ENCODE measurements at regions not wholly inside any gene's neighbourhood (a gene's known extent, or its start where the extent isn't known, plus 50 kb on each side); places are given as distances from the start of the nearest gene placed in this dataset.
"Not testable (repeated sequence)": the region's sequence is repeated elsewhere in the genome, so short reads cannot be mapped to it uniquely, and the experiment has no call there.

GRCh38 chr3:25191673-25192072 is 236.4 kb upstream of the RARB start:
- ChIA-PET POLR2A (ENCODE audit: low non-redundant PET) (no interaction called here), CTCF (no interaction called here)
- TF ChIP-seq CTCF (conservative IDR thresholded peaks at IDR 0.05; ENCODE audit: low read depth), result no peak
- no peak overlapping the region for H3K27ac ChIP-seq
- no peak for DNase-seq (ENCODE audit: low spot score)

GRCh38 chr3:25199567-25199966 is 228.5 kb upstream of the RARB start:
- H3K27ac ChIP-seq; CTCF ChIA-PET; POLR2A ChIA-PET (ENCODE audit: low non-redundant PET); DNase-seq (ENCODE audit: low spot score): not testable (repeated sequence)

GRCh38 chr3:25212736-25213135 is 215.3 kb upstream of the RARB start:
- POLR2A ChIA-PET (ENCODE audit: low non-redundant PET), result no interaction called here
- no peak for DNase-seq (ENCODE audit: low spot score)
- H3K27ac ChIP-seq, result no peak overlapping the region
- TF ChIP-seq CTCF (conservative IDR thresholded peaks at IDR 0.05; ENCODE audit: low read depth), result no peak
- CTCF ChIA-PET, result no interaction called here

GRCh38 chr3:25214034-25214433 is 214.0 kb upstream of the RARB start:
- POLR2A ChIA-PET (ENCODE audit: low non-redundant PET), result no interaction called here
- no peak for TF ChIP-seq CTCF (conservative IDR thresholded peaks at IDR 0.05; ENCODE audit: low read depth)
- DNase-seq (ENCODE audit: low spot score), result no peak
- H3K27ac ChIP-seq, result no peak overlapping the region
- CTCF ChIA-PET, result no interaction called here

- no peak for DNase-seq (ENCODE audit: low spot score)
- H3K27ac ChIP-seq, result no peak overlapping the region
- ChIA-PET CTCF (no interaction called here), POLR2A (ENCODE audit: low non-redundant PET) (no interaction called here)
- no peak for TF ChIP-seq CTCF (conservative IDR thresholded peaks at IDR 0.05; ENCODE audit: low read depth)
Observed at GRCh38 chr3:25218362-25218761, 209.7 kb upstream of the RARB start.

GRCh38 chr3:25226747-25227146 is 201.3 kb upstream of the RARB start:
- no peak overlapping the region for H3K27ac ChIP-seq
- ChIA-PET POLR2A (ENCODE audit: low non-redundant PET) (no interaction called here), CTCF (interaction anchor here (0.5 kb wide), 1 partner anchor 13 kb away, joined by 3 read pairs; no protein-coding TSS in a partner anchor)
- TF ChIP-seq CTCF (conservative IDR thresholded peaks at IDR 0.05; ENCODE audit: low read depth), result no peak
- DNase-seq (ENCODE audit: low spot score), result no peak

GRCh38 chr3:25229586-25229985 is 198.5 kb upstream of the RARB start:
- TF ChIP-seq CTCF (conservative IDR thresholded peaks at IDR 0.05; ENCODE audit: low read depth), result no peak
- DNase-seq (ENCODE audit: low spot score), result no peak
- POLR2A ChIA-PET (ENCODE audit: low non-redundant PET), result no interaction called here
- no peak overlapping the region for H3K27ac ChIP-seq
- CTCF ChIA-PET, result no interaction called here

Data from RWPE1 (cell line).